PFSK-1 (cell line): ENCODE measurements at regions not wholly inside any gene's neighbourhood (a gene's known extent, or its start where the extent isn't known, plus 50 kb on each side); places are given as distances from the start of the nearest gene placed in this dataset.

Experiments
- FOXP2 ChIP-seq: optimal IDR thresholded peaks from 2 replicates; pipeline ENCODE3; 2011; ENCODE audit warnings: borderline replicate concordance, control low read depth, inconsistent platforms; ENCODE audit not compliant: insufficient read depth; ENCODE audit errors: extremely low read length, extremely low read depth
- POLR2AphosphoS5 ChIP-seq: IDR thresholded peaks from 2 replicates; pipeline ENCODE4 v1.6.1; 2012; ENCODE audit warnings: low read depth, mild to moderate bottlenecking, control low read depth, low read length, moderate library complexity
- REST ChIP-seq, 2 experiments: IDR thresholded peaks; 2 replicates each; pipeline versions ENCODE4 v1.6.1 to v1.8.0; 2011 to 2012; ENCODE audit warnings: low read depth in 2 of 2, low read length in 2 of 2, control low read depth in 1 of 2, inconsistent platforms in 1 of 2, mild to moderate bottlenecking in 1 of 2, moderate library complexity in 1 of 2; ENCODE audit not compliant: insufficient read depth in 1 of 2
- SIN3A ChIP-seq: IDR thresholded peaks from 2 replicates; pipeline ENCODE4 v1.6.1; 2012; ENCODE audit warnings: mild to moderate bottlenecking, low read length, moderate library complexity, borderline replicate concordance; ENCODE audit not compliant: insufficient read depth
- TAF1 ChIP-seq: IDR thresholded peaks from 2 replicates; pipeline ENCODE4 v1.6.1; 2012; ENCODE audit warnings: low read length, control low read depth, borderline replicate concordance; ENCODE audit not compliant: insufficient read depth

GRCh38 chr10:100632027-100632426, 96.3 kb downstream of the HIF1AN start:
- TF ChIP-seq TAF1: no peak
- no peak for TF ChIP-seq REST (IDR thresholded peaks at IDR 0.05; ENCODE audit: insufficient read depth in 1 of 2, low read depth in 2 of 2, low read length in 2 of 2)
- TF ChIP-seq POLR2AphosphoS5: no peak
- TF ChIP-seq SIN3A: no peak
- TF ChIP-seq FOXP2: no peak

- TF ChIP-seq TAF1: no peak
- TF ChIP-seq FOXP2: no peak
- TF ChIP-seq SIN3A: no peak
- TF ChIP-seq REST (IDR thresholded peaks at IDR 0.05; ENCODE audit: insufficient read depth in 1 of 2, low read depth in 2 of 2, low read length in 2 of 2): no peak
- no peak for TF ChIP-seq POLR2AphosphoS5
Measured at GRCh38 chr10:100634034-100634433, 98.3 kb downstream of the HIF1AN start.

GRCh38 chr10:100636848-100637553, 101.3 kb downstream of the HIF1AN start:
- no peak for TF ChIP-seq REST (IDR thresholded peaks at IDR 0.05; ENCODE audit: insufficient read depth in 1 of 2, low read depth in 2 of 2, low read length in 2 of 2)
- TF ChIP-seq TAF1: no peak
- no peak for TF ChIP-seq SIN3A
- no peak for TF ChIP-seq POLR2AphosphoS5
- TF ChIP-seq FOXP2: no peak

- TF ChIP-seq REST (IDR thresholded peaks at IDR 0.05; ENCODE audit: insufficient read depth in 1 of 2, low read depth in 2 of 2, low read length in 2 of 2) (no peak), SIN3A (no peak), FOXP2 (no peak), TAF1 (no peak), POLR2AphosphoS5 (no peak)
Measured at GRCh38 chr10:100637785-100638184, 102.0 kb downstream of the HIF1AN start.
